Prostate gland (tissue), 2 donors: ENCODE measurements at regions not wholly inside any gene's neighbourhood (a gene's known extent, or its start where the extent isn't known, plus 50 kb on each side); places are given as distances from the start of the nearest gene placed in this dataset.

Experiments used
- DNase-seq: peaks from one replicate; pipeline ENCODE4 v3.0.0-alpha.2; 2019; ENCODE audit warnings: low spot score
- H3K27ac ChIP-seq, 2 donors: fragments of 200-600 bp; sonication (generic); 2 replicates each; pipeline ENCODE4 v1.5.1; 2017 to 2019
- H3K27me3 ChIP-seq: fragments of 200-600 bp; sonication (generic); replicated peaks from 2 replicates; pipeline ENCODE4 v1.5.1; 2019; ENCODE audit not compliant: insufficient read depth
- H3K36me3 ChIP-seq, 2 donors: fragments of 200-600 bp; sonication (generic); 1 replicate in 1 of 2; 2 replicates in 1 of 2; pipeline versions ENCODE4 v1.5.1 to v1.8.1; 2017 to 2019
- H3K4me1 ChIP-seq: fragments of 200-600 bp; sonication (generic); replicated peaks from 2 replicates; pipeline ENCODE4 v1.5.1; 2019
- H3K4me3 ChIP-seq, 2 donors: fragments of 200-600 bp; sonication (generic); 2 replicates each; pipeline ENCODE4 v1.5.1; 2017 to 2019
- H3K9me3 ChIP-seq: fragments of 200-600 bp; sonication (generic); 2 replicates; pipeline ENCODE4 v1.5.1; 2017
- POLR2A ChIP-seq: fragments of 450-650 bp; IDR thresholded peaks from one replicate; pipeline ENCODE4 v1.6.1; 2016; ENCODE audit warnings: antibody characterized with exemption, mild to moderate bottlenecking
- POLR2AphosphoS5 ChIP-seq: sonication (generic); formaldehyde crosslinking; IDR thresholded peaks from one replicate; pipeline ENCODE4 v1.6.1; 2017; ENCODE audit warnings: antibody characterized with exemption
- WGBS: methylation state at CpG from one replicate; pipeline ENCODE4 v1.1.5; 2018; 5-methylcytosine and 5-hydroxymethylcytosine counted together
- intact Hi-C: fragments of 100-400 bp; cut with DNase I; formaldehyde crosslinking; loops from one replicate; pipeline ENCODE4 v1.14.2; 2022
- TF ChIP-seq, protein P1 (sequence below), 4 experiments: fragments of 200-600 bp in 2 of 4; fragments of 450-650 bp in 2 of 4; sonication (generic) in 2 of 4; IDR thresholded peaks; 1 replicate in 3 of 4; 2 replicates in 1 of 4; pipeline ENCODE4 v1.5.1; 2016 to 2019; ENCODE audit warnings: antibody characterized with exemption in 4 of 4, mild to moderate bottlenecking in 2 of 4, moderate library complexity in 2 of 4

DNA sequence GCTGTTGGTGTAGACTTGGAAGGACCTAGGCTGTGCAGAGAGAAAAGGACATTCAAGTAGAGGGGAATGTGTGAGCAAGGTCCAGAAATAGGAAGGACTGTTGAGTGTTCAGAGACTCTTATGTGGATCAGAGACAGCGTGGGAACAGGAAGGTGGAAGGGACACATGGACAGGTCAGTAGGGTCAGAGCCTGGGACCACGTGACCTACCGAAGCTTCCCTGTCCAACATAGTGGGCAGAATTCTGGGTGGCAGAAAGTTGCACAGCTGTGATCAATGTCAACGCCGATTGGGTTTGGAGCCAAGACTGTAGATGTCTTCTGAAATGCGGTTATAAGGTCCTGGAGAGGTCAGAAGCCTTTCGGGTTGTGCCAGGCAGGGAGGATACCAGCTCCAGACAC lies 195.9 kb upstream of the MKI67 start:
- H3K9me3 ChIP-seq: no peaks in the 10 kb centered on the region
- no peak overlapping the region for H3K4me3 ChIP-seq
- intact Hi-C loops: no loop called here
- 90% methylated on average over 7 of the region's 7 CpGs for WGBS
- H3K4me1 ChIP-seq: no peaks in the 10 kb centered on the region
- DNase-seq: no peak
- no peaks in the 10 kb centered on the region for H3K36me3 ChIP-seq
- H3K27me3 ChIP-seq: peaks cover 3% of the 10 kb centered on the region
- TF ChIP-seq POLR2A (no peak), POLR2AphosphoS5 (no peak)
- TF ChIP-seq, protein P1, sequence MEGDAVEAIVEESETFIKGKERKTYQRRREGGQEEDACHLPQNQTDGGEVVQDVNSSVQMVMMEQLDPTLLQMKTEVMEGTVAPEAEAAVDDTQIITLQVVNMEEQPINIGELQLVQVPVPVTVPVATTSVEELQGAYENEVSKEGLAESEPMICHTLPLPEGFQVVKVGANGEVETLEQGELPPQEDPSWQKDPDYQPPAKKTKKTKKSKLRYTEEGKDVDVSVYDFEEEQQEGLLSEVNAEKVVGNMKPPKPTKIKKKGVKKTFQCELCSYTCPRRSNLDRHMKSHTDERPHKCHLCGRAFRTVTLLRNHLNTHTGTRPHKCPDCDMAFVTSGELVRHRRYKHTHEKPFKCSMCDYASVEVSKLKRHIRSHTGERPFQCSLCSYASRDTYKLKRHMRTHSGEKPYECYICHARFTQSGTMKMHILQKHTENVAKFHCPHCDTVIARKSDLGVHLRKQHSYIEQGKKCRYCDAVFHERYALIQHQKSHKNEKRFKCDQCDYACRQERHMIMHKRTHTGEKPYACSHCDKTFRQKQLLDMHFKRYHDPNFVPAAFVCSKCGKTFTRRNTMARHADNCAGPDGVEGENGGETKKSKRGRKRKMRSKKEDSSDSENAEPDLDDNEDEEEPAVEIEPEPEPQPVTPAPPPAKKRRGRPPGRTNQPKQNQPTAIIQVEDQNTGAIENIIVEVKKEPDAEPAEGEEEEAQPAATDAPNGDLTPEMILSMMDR (IDR thresholded peaks at IDR 0.05): no peak
- H3K27ac ChIP-seq: no peak overlapping the region

DNA sequence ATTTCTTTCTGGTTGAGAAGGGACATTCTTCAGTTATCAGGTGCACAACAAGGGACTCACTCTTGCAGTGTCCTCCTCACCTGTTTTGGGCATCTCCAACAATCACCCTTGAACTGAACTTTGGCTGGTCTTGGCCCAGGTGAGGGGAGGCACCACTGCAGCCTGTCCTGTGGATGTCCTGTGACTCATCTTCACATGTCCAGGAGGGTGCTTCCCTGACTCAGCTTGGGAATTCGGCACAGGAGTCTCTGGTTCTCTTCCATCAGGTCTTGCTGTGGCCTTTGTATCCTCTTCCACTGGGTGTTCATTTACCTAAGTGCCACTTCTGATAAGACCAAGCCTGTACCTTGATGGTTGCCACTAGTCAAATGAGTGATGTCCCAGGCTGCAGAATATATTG lies 196.7 kb upstream of the MKI67 start:
- H3K9me3 ChIP-seq: no peaks in the 10 kb centered on the region
- DNase-seq: no peak
- WGBS: 72% methylated on average over 1 of the region's 1 CpG
- intact Hi-C loops: no loop called here
- no peak overlapping the region for H3K4me3 ChIP-seq
- no peaks in the 10 kb centered on the region for H3K36me3 ChIP-seq
- H3K27me3 ChIP-seq: peaks cover 3% of the 10 kb centered on the region
- TF ChIP-seq, protein P1 (IDR thresholded peaks at IDR 0.05): no peak
- TF ChIP-seq POLR2A: no peak
- TF ChIP-seq POLR2AphosphoS5: no peak
- H3K4me1 ChIP-seq: no peaks in the 10 kb centered on the region
- no peak overlapping the region for H3K27ac ChIP-seq

DNA sequence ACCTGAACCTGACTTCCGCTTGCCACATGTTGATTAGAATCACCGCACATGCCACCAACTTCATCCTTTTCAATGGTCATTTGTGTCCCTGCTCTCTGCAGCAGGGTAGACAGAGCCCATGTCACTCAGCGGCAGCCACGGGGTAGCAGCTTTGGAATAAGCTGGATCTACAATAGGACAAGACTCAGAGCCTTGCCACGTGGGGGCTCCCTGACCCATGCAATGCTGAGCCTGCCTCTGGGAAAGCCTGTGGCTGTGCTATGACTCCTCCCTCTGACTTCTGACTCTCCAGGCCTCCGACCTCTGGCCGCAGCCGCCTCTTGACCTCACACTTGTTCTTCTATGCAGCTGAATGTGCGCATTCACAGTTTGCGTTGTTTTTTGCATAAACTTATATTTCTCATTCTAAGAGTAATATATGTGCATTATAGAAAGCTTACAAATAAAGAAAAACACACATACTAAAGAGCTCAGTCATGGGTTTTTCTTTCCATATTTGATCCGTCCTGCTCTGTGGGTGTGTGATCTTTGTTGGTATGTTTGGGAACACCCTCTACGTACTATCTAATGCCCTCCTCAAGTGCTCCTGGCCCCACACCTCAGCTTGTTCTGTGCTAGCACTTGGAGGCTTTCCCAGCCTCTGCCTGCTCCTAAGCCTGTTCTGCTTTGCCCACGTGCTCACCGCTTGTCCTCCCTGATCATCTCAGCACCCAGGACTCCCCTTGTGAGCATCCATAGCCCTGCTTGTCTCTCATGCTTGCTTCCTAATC lies 198.0 kb upstream of the MKI67 start:
- peak; percentile 49 for DNase-seq
- H3K27ac ChIP-seq: no peak overlapping the region
- H3K27me3 ChIP-seq: peaks cover 3% of the 10 kb centered on the region
- H3K9me3 ChIP-seq: no peaks in the 10 kb centered on the region
- H3K4me3 ChIP-seq: no peak overlapping the region
- no peaks in the 10 kb centered on the region for H3K4me1 ChIP-seq
- 43% methylated on average over 14 of the region's 14 CpGs for WGBS
- intact Hi-C loops: no loop called here
- no peaks in the 10 kb centered on the region for H3K36me3 ChIP-seq
- TF ChIP-seq POLR2AphosphoS5: no peak
- TF ChIP-seq POLR2A: no peak
- TF ChIP-seq, protein P1 (IDR thresholded peaks at IDR 0.05): peak in 3 of 4 experiments; percentile 22 to 41 (median 28)

DNA sequence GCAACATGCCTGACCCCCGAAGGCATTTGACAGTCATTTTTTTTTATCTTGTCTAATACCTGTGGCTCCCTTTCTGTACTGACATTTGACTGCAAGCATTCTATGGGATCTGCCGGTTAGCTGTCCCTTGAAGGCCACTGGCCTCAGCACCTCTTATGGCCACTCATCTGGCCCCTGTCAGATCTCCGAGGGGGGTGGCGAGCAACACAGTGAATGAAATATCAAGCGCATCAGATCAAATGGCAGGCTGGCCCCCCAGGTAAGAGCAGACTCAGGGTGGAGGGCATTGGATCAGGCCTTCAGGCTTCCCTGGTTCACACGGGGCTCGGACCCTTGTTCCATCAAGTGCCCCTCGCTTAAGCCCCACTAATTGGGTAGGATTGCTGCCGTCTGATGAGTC lies 199.6 kb upstream of the MKI67 start:
- Histone ChIP-seq H3K36me3 (no peaks in the 10 kb centered on the region), H3K27me3 (peaks cover 3% of the 10 kb centered on the region), H3K27ac (no peak overlapping the region), H3K4me1 (no peaks in the 10 kb centered on the region), H3K4me3 (no peak overlapping the region), H3K9me3 (no peaks in the 10 kb centered on the region)
- TF ChIP-seq POLR2A: no peak
- TF ChIP-seq POLR2AphosphoS5: no peak
- TF ChIP-seq, protein P1 (IDR thresholded peaks at IDR 0.05): no peak
- WGBS: 81% methylated on average over 9 of the region's 9 CpGs
- no peak for DNase-seq
- intact Hi-C loops: no loop called here

DNA sequence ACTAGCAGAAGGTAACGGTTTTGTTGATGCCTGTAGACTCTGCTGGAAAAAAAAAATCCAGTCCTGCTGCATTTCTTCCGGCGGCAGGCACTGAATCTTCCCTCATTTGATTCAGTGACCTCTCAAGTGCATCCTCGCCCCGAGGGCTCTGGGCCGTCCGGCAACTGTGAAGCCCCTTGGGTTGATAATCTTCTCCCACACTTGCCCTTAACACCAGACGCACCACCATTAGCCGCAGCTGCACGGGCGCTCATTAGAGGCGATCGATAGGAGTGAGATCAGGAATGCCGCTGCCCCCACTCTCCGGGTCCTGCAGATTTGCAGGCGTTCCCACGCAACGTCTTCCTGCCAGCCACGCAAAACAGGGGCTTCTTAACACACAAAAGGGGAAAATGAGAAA lies 200.0 kb upstream of the MKI67 start:
- H3K27me3 ChIP-seq: peaks cover 3% of the 10 kb centered on the region
- H3K4me1 ChIP-seq: no peaks in the 10 kb centered on the region
- TF ChIP-seq POLR2AphosphoS5 (no peak), POLR2A (no peak)
- TF ChIP-seq, protein P1 (IDR thresholded peaks at IDR 0.05): no peak
- no peaks in the 10 kb centered on the region for H3K36me3 ChIP-seq
- WGBS: 91% methylated on average over 19 of the region's 19 CpGs
- DNase-seq: no peak
- intact Hi-C loops: no loop called here
- H3K4me3 ChIP-seq: no peak overlapping the region
- no peak overlapping the region for H3K27ac ChIP-seq
- H3K9me3 ChIP-seq: no peaks in the 10 kb centered on the region
